SK-N-MC (cell line): ENCODE measurements at regions not wholly inside any gene's neighbourhood (a gene's known extent, or its start where the extent isn't known, plus 50 kb on each side); places are given as distances from the start of the nearest gene placed in this dataset.
"Not testable (repeated sequence)": the region's sequence is repeated elsewhere in the genome, so short reads cannot be mapped to it uniquely, and the experiment has no call there.

ENCODE experiments used
- EZH2 ChIP-seq: fragments of 200-600 bp; sonication (generic); IDR thresholded peaks from one replicate; pipeline ENCODE4 v1.6.1; 2017; ENCODE audit warnings: antibody characterized with exemption
- POLR2AphosphoS5 ChIP-seq: IDR thresholded peaks from 2 replicates; pipeline ENCODE4 v1.6.1; 2012; ENCODE audit warnings: mild to moderate bottlenecking, low read depth, low read length, borderline replicate concordance

DNA sequence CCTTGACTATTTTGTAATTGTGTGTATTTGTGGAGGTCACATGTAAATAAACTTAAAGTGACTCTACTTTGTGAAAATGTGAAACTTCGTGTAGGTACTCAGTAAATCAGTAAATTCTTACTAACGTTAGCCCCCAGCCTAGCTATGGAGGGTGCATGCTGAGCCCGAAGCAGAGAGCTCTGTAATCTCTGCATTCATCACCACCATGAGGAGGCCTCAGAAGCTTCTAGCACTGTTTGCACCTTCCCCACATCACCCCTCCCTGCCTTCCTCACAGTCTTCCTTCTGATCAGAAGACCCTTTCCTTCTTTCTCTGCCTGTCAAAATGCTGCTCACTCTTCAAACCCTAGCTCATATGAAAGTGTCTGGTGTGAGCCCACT, 73.3 kb upstream of the LPCAT1 start:
- TF ChIP-seq POLR2AphosphoS5, EZH2: not testable (repeated sequence)
